HepG2 (cell line): ENCODE measurements at regions not wholly inside any gene's neighbourhood (a gene's known extent, or its start where the extent isn't known, plus 50 kb on each side); places are given as distances from the start of the nearest gene placed in this dataset.

Experiments
- ATAC-seq: fragments of 200-7000 bp; cut with Tn5 transposase; 3 replicates; pipeline ENCODE4 v1.9.1; 2020; ENCODE audit warnings: mild to moderate bottlenecking, moderate library complexity
- BruUV-seq: library from RNA; stranded (reverse); fragments of 400-500 nt; replicated peaks from 2 replicates; lab custom pipeline; 2021; lab: Mats Ljungman, UMichigan
- CTCF ChIA-PET: fragments of 300-600 bp; formaldehyde crosslinking; extraction: SDS; loops from one replicate; lab custom pipeline; 2021; ENCODE audit warnings: low total read pairs, inconsistent platforms, low intra/inter-chr PET ratio; lab: Yijun Ruan, JAX
- POLR2A ChIA-PET: fragments of 350-600 bp; sonication (Branson Sonifier 250); formaldehyde crosslinking; loops from one replicate; lab custom pipeline; 2020; ENCODE audit warnings: antibody characterized with exemption, inconsistent platforms; lab: Yijun Ruan, JAX
- DNase-seq: peaks from one replicate; pipeline ENCODE4 v3.0.0-alpha.2; 2015; ENCODE audit warnings: low spot score
- FAIRE-seq: peaks from 3 replicates; lab custom pipeline; 2011; peaks lifted over from hg19 to GRCh38; lab: Jason Lieb, UNC
- H2AFZ ChIP-seq: one replicate; pipeline ENCODE4 v1.6.1; 2011; ENCODE audit warnings: low read length, inconsistent platforms
- H3K27ac ChIP-seq: fragments of 300-600 bp; 3 replicates; pipeline ENCODE4 v1.8.0; 2011; ENCODE audit warnings: mixed run types, mild to moderate bottlenecking, mixed read lengths, low read length, inconsistent platforms; ENCODE audit not compliant: insufficient read depth; ENCODE audit errors: extremely low read length
- H3K27me3 ChIP-seq, 2 experiments: fragments of 200-600 bp in 1 of 2; 2 replicates in 1 of 2; 3 replicates in 1 of 2; pipeline versions ENCODE4 v1.6.0 to v1.8.0; 2011; ENCODE audit warnings: low read length in 2 of 2, mild to moderate bottlenecking in 2 of 2, moderate library complexity in 2 of 2, inconsistent platforms in 1 of 2; ENCODE audit not compliant: insufficient read depth in 2 of 2, control insufficient read depth in 1 of 2
- H3K36me3 ChIP-seq, 2 experiments: fragments of 200-600 bp in 1 of 2; replicated peaks in 1 of 2; 2 replicates in 1 of 2; 3 replicates in 1 of 2; pipeline versions ENCODE4 v1.5.1 to v1.8.0; 2011; ENCODE audit warnings: low read length in 2 of 2, inconsistent platforms in 1 of 2; ENCODE audit not compliant: insufficient read depth in 2 of 2, control insufficient read depth in 1 of 2
- H3K4me1 ChIP-seq: 2 replicates; pipeline ENCODE4 v1.5.1; 2012; ENCODE audit warnings: low read length, inconsistent platforms; ENCODE audit not compliant: insufficient read depth
- H3K4me2 ChIP-seq: 2 replicates; pipeline ENCODE4 v1.6.0; 2011; ENCODE audit warnings: low read depth, low read length, inconsistent platforms
- H3K4me3 ChIP-seq, 3 experiments: fragments of 200-600 bp in 1 of 3; sonication (generic), shearing (Covaris generic) in 1 of 3; replicated peaks in 1 of 3; 2 replicates each; pipeline ENCODE4 v1.5.1; 2011 to 2016; ENCODE audit warnings: low read length in 3 of 3, inconsistent platforms in 2 of 3, low read depth in 2 of 3, mild to moderate bottlenecking in 2 of 3, control low read depth in 1 of 3, mixed read lengths in 1 of 3; ENCODE audit not compliant: insufficient read depth in 1 of 3
- H3K79me2 ChIP-seq: one replicate; pipeline ENCODE4 v1.6.1; 2011; ENCODE audit warnings: low read length, inconsistent platforms; ENCODE audit not compliant: insufficient read depth
- H3K9ac ChIP-seq: 2 replicates; pipeline ENCODE4 v1.6.0; 2011; ENCODE audit warnings: mild to moderate bottlenecking, low read depth, low read length, inconsistent platforms; ENCODE audit not compliant: insufficient read depth
- H3K9me3 ChIP-seq: 2 replicates; pipeline ENCODE4 v1.5.1; 2012; ENCODE audit warnings: mild to moderate bottlenecking, low read length
- H4K20me1 ChIP-seq: 2 replicates; pipeline ENCODE4 v1.6.0; 2011; ENCODE audit warnings: inconsistent platforms, mild to moderate bottlenecking, low read length, moderate library complexity; ENCODE audit not compliant: insufficient read depth
- BHLHE40 ChIP-seq: IDR thresholded peaks from 2 replicates; pipeline ENCODE4 v1.6.1; 2011; ENCODE audit warnings: low read length, improper control_type of control experiment
- BRD4 ChIP-seq: sonication (generic); formaldehyde crosslinking; IDR thresholded peaks from 2 replicates; pipeline ENCODE4 v1.4.0; 2020; ENCODE audit warnings: missing genetic modification reagents
- FOXK2 ChIP-seq: fragments of 450-650 bp; IDR thresholded peaks from 2 replicates; pipeline ENCODE4 v1.6.1; 2016
- HDAC6 ChIP-seq: fragments of 200-600 bp; sonication (generic); IDR thresholded peaks from 2 replicates; pipeline ENCODE4 v1.7.0; 2017; ENCODE audit warnings: mild to moderate bottlenecking, antibody characterized with exemption, low read length, low read depth
- ISX ChIP-seq: sonication (generic); formaldehyde crosslinking; conservative IDR thresholded peaks from 2 replicates; pipeline ENCODE4 v1.5.0; 2020; ENCODE audit warnings: missing genetic modification reagents
- JUN ChIP-seq: sonication (generic); formaldehyde crosslinking; IDR thresholded peaks from 2 replicates; pipeline ENCODE4 v1.4.0; 2020; ENCODE audit warnings: mild to moderate bottlenecking, missing genetic modification reagents
- KAT8 ChIP-seq: IDR thresholded peaks from 2 replicates; pipeline ENCODE4 v1.6.1; 2016; ENCODE audit warnings: missing genetic modification reagents, missing compliant biosample characterization
- MAX ChIP-seq: IDR thresholded peaks from 2 replicates; pipeline ENCODE4 v1.6.1; 2012; ENCODE audit warnings: inconsistent platforms
- NAIF1 ChIP-seq: sonication (generic); formaldehyde crosslinking; IDR thresholded peaks from 2 replicates; pipeline ENCODE4 v1.5.0; 2020; ENCODE audit warnings: mild to moderate bottlenecking, missing genetic modification reagents, borderline replicate concordance
- NFKB2 ChIP-seq: sonication (generic); formaldehyde crosslinking; IDR thresholded peaks from 2 replicates; pipeline ENCODE4 v1.4.0; 2020; ENCODE audit warnings: missing genetic modification reagents, borderline replicate concordance
- NFYB ChIP-seq: sonication (generic); formaldehyde crosslinking; IDR thresholded peaks from 2 replicates; pipeline ENCODE4 v1.4.0; 2020; ENCODE audit warnings: missing genetic modification reagents
- PITX1 ChIP-seq: sonication (generic); formaldehyde crosslinking; IDR thresholded peaks from 2 replicates; pipeline ENCODE4 v1.5.1; 2020; ENCODE audit warnings: mild to moderate bottlenecking, missing genetic modification reagents
- RXRB ChIP-seq: IDR thresholded peaks from 2 replicates; pipeline ENCODE4 v1.6.1; 2016; ENCODE audit warnings: borderline replicate concordance, missing genetic modification reagents, missing compliant biosample characterization
- SIN3A ChIP-seq: IDR thresholded peaks from 2 replicates; pipeline ENCODE4 v1.6.1; 2011; ENCODE audit warnings: low read depth, mild to moderate bottlenecking, control low read depth, low read length, borderline replicate concordance
- SRSF1 ChIP-seq: fragments of 200-400 bp; formaldehyde crosslinking; optimal IDR thresholded peaks from 2 replicates; pipeline ENCODE3; 2017; ENCODE audit warnings: mild to moderate bottlenecking, low read depth, low read length, moderate library complexity
- SYNCRIP ChIP-seq: fragments of 200-400 bp; formaldehyde crosslinking; IDR thresholded peaks from 2 replicates; pipeline ENCODE4 v1.6.1; 2018; ENCODE audit warnings: mild to moderate bottlenecking, low read depth, low read length; ENCODE audit not compliant: insufficient read depth
- ZKSCAN1 ChIP-seq: fragments of 150-350 bp; IDR thresholded peaks from 2 replicates; pipeline ENCODE4 v1.6.1; 2014; ENCODE audit warnings: low read length
- ZNF124 ChIP-seq: sonication (generic); formaldehyde crosslinking; IDR thresholded peaks from 2 replicates; pipeline ENCODE4 v1.4.0; 2020; ENCODE audit warnings: missing genetic modification reagents
- ZNF20 ChIP-seq: sonication (generic); formaldehyde crosslinking; IDR thresholded peaks from 2 replicates; pipeline ENCODE4 v1.4.0; 2020; ENCODE audit warnings: mild to moderate bottlenecking, moderate library complexity, missing genetic modification reagents
- ZNF367 ChIP-seq: sonication (generic); formaldehyde crosslinking; IDR thresholded peaks from 2 replicates; pipeline ENCODE4 v1.4.0; 2020; ENCODE audit warnings: missing genetic modification reagents, borderline replicate concordance
- ZNF709 ChIP-seq: sonication (generic); formaldehyde crosslinking; IDR thresholded peaks from 2 replicates; pipeline ENCODE4 v1.5.0; 2020; ENCODE audit warnings: mild to moderate bottlenecking, missing genetic modification reagents
- ZNF724P ChIP-seq: sonication (generic); formaldehyde crosslinking; IDR thresholded peaks from 2 replicates; pipeline ENCODE4 v1.8.0; 2022; ENCODE audit warnings: missing genetic modification reagents, borderline replicate concordance
- ZNF790 ChIP-seq: sonication (generic); formaldehyde crosslinking; IDR thresholded peaks from 2 replicates; pipeline ENCODE4 v1.8.0; 2022; ENCODE audit warnings: missing genetic modification reagents, mild to moderate bottlenecking, borderline replicate concordance
- ZNF83 ChIP-seq: sonication (generic); formaldehyde crosslinking; IDR thresholded peaks from 2 replicates; pipeline ENCODE4 v1.4.0; 2020; ENCODE audit warnings: missing genetic modification reagents, mild to moderate bottlenecking, borderline replicate concordance
- ZSCAN25 ChIP-seq: sonication (generic); formaldehyde crosslinking; IDR thresholded peaks from 2 replicates; pipeline ENCODE4 v1.8.0; 2022; ENCODE audit warnings: mild to moderate bottlenecking, missing genetic modification reagents
- WGBS: methylation state at CpG from one replicate; pipeline ENCODE4 v1.1.6; 2017; ENCODE audit warnings: low lambda C conversion rate; 5-methylcytosine and 5-hydroxymethylcytosine counted together
- in situ Hi-C: cut with HindIII; loops from 2 replicates; pipeline ENCODE4 v1.10.0; 2017; ENCODE audit warnings: low pct_unique_long_range_greater_than_20kb; ENCODE audit not compliant: extremely low pct_ligation_motif_present
- intact Hi-C: fragments of 100-400 bp; cut with micrococcal nuclease; formaldehyde crosslinking; loops from one replicate; pipeline ENCODE4 v1.10.0; 2022; ENCODE audit not compliant: unreplicated experiment

- H3K4me3 ChIP-seq, result no peak overlapping the region
- no peak overlapping the region for H3K4me2 ChIP-seq
- WGBS, result 9% methylated on average over 1 of the region's 1 CpG
- ChIA-PET CTCF (no interaction called here), POLR2A (no interaction called here)
- no peak overlapping the region for H2AFZ ChIP-seq
- no peak overlapping the region for H3K9ac ChIP-seq
- ATAC-seq (no peak), FAIRE-seq (no peak), DNase-seq (no peak)
- H3K36me3 ChIP-seq, result no peaks in the 10 kb centered on the region
- in situ Hi-C loops, result no loop called here
- no peaks in the 10 kb centered on the region for H4K20me1 ChIP-seq
- BruUV-seq, result no TSS peak
- no peaks in the 10 kb centered on the region for H3K4me1 ChIP-seq
- H3K27me3 ChIP-seq, result no peaks in the 10 kb centered on the region; a peak in 1 of 5 replicates
- H3K79me2 ChIP-seq, result no peaks in the 10 kb centered on the region
- H3K9me3 ChIP-seq, result peaks cover 23% of the 10 kb centered on the region
- intact Hi-C loops, result no loop called here
- TF ChIP-seq ZKSCAN1 (no peak), ZNF790 (CRISPR knock-in tag) (no peak), SRSF1 (no peak), PITX1 (CRISPR knock-in tag) (no peak), ZNF367 (CRISPR knock-in tag) (no peak), ZNF124 (no peak), JUN (CRISPR knock-in tag) (no peak), BRD4 (no peak), RXRB (CRISPR knock-in tag) (no peak), FOXK2 (no peak), MAX (no peak), ZSCAN25 (CRISPR knock-in tag) (no peak), ZNF20 (CRISPR knock-in tag) (no peak)
- no peak overlapping the region for H3K27ac ChIP-seq
Measured at GRCh38 chr4:91684955-91685354, 618.8 kb upstream of the GRID2 start.

GRCh38 chr4:91688413-91688812 is 615.4 kb upstream of the GRID2 start:
- POLR2A ChIA-PET, result no interaction called here
- FAIRE-seq (no peak), DNase-seq (no peak), ATAC-seq (no peak)
- Histone ChIP-seq H4K20me1 (no peaks in the 10 kb centered on the region), H3K9ac (no peak overlapping the region), H3K4me2 (no peak overlapping the region), H3K27ac (no peak overlapping the region), H3K79me2 (no peaks in the 10 kb centered on the region), H3K4me1 (no peaks in the 10 kb centered on the region), H2AFZ (no peak overlapping the region), H3K4me3 (no peak overlapping the region), H3K36me3 (no peaks in the 10 kb centered on the region), H3K9me3 (peaks cover 51% of the 10 kb centered on the region), H3K27me3 (no peaks in the 10 kb centered on the region; a peak in 1 of 5 replicates)
- CTCF ChIA-PET, result no interaction called here
- in situ Hi-C loops, result no loop called here
- intact Hi-C loops, result no loop called here
- BruUV-seq, result no TSS peak
- TF ChIP-seq NAIF1, result no peak
- no peak for TF ChIP-seq KAT8 (CRISPR knock-in tag)
- TF ChIP-seq NFYB (CRISPR knock-in tag), result no peak
- no peak for TF ChIP-seq HDAC6
- no peak for TF ChIP-seq ZNF709 (CRISPR knock-in tag)
- TF ChIP-seq ZNF724P, result no peak
- TF ChIP-seq SIN3A, result no peak
- TF ChIP-seq NFKB2 (CRISPR knock-in tag), result no peak
- no peak for TF ChIP-seq SYNCRIP
- no peak for TF ChIP-seq ZNF83 (CRISPR knock-in tag)
- no peak for TF ChIP-seq ISX
- no peak for TF ChIP-seq BHLHE40
